ENCODE measurements at regions not wholly inside any gene's neighbourhood (a gene's known extent, or its start where the extent isn't known, plus 50 kb on each side); places are given as distances from the start of the nearest gene placed in this dataset.
"Not testable (repeated sequence)": the region's sequence is repeated elsewhere in the genome, so short reads cannot be mapped to it uniquely, and the experiment has no call there.

DNA sequence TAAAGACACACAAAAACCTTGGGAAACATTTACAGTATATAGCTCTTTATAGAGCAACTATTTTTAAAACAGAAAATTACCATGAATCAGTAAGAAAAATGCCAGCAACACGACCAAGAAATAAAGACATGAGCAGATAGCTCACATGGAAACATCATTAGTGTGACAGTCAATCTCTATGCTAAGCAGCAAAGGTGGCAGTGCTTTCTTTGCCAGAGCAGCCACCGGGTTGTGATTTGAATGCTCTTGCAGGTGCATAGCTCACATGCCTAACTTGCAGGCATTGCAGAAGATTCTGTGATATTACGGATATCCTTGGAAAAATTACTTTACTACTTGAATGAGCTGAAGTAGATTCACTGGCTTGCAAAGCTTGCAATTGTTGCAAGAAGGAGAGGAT lies 652.9 kb upstream of the C16orf82 start:
- TF ChIP-seq CTCF (IDR thresholded peaks at IDR 0.05; ENCODE audit: low read depth, low read length): no peak
- Histone ChIP-seq H3K9me3 (no peaks in the 10 kb centered on the region; the same call in 1 of the 2 replicates), H3K4me3 (ENCODE audit: low read depth, low read length) (no peak overlapping the region), H3K36me3 (no peaks in the 10 kb centered on the region), H3K4me1 (no peaks in the 10 kb centered on the region), H3K27me3 (no peaks in the 10 kb centered on the region)
- no peak for DNase-seq

GRCh38 chr16:26419458-26419857 lies 647.3 kb upstream of the C16orf82 start:
- H3K4me1 ChIP-seq, H3K36me3 ChIP-seq, H3K9me3 ChIP-seq: not testable (repeated sequence)

GRCh38 chr16:26430618-26431017 lies 636.1 kb upstream of the C16orf82 start:
- no peak for DNase-seq

More at GRCh38 chr16:26419458-26419857, 647.3 kb upstream of the C16orf82 start:
- not testable (repeated sequence) for H3K4me3 ChIP-seq (ENCODE audit: low read depth, low read length); H3K27me3 ChIP-seq; DNase-seq

DNA sequence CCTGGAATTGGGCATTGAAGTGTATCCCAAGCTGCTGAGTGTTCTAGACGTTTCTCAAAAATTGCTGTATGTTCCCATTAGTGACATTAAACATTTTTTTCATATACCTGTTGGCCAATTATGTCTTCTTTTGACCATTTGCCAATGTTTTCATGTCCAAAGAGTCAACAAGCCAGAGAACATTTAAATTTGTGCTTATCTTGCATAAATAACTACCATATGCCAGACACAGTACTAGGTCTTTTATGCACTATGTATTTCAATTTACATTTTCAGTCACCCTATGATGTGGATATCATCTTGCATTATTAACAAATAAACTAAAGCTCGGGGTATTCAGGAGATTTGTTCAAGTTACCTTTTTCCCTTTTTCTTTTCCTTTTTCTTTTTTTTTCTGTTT lies 632.9 kb upstream of the C16orf82 start:
- Histone ChIP-seq H3K36me3 (no peaks in the 10 kb centered on the region), H3K4me1 (no peaks in the 10 kb centered on the region), H3K4me3 (ENCODE audit: low read depth, low read length) (no peak overlapping the region), H3K27me3 (no peaks in the 10 kb centered on the region), H3K9me3 (no peaks in the 10 kb centered on the region)
- no peak for TF ChIP-seq CTCF (IDR thresholded peaks at IDR 0.05; ENCODE audit: low read depth, low read length)
- DNase-seq: no peak

More at GRCh38 chr16:26430618-26431017, 636.1 kb upstream of the C16orf82 start:
- H3K36me3 ChIP-seq: no peaks in the 10 kb centered on the region
- no peak for TF ChIP-seq CTCF (IDR thresholded peaks at IDR 0.05; ENCODE audit: low read depth, low read length)
- H3K4me1 ChIP-seq: no peaks in the 10 kb centered on the region
- no peaks in the 10 kb centered on the region for H3K27me3 ChIP-seq
- H3K4me3 ChIP-seq (ENCODE audit: low read depth, low read length): no peak overlapping the region
- H3K9me3 ChIP-seq: no peaks in the 10 kb centered on the region

DNA sequence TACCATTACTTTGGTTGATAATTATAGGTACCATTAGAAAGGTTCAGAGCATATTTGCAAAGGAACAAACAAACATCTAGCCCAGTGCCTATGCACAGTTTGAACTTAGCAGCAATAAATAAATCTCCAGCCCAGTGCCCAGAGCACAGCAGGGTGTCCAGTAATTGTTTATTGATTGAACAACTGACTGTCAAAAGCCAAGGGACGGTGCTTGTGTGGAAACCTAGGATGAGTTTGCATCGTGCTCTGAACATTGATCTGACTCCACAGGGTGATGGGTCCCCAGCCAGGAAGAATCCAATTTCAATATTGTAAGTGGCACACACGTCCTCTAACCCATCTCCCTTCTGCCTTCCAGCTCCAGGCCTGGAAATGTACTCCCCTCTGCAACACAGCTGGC lies 625.5 kb upstream of the C16orf82 start:
- Histone ChIP-seq H3K27me3 (no peaks in the 10 kb centered on the region), H3K4me1 (no peaks in the 10 kb centered on the region), H3K9me3 (no peaks in the 10 kb centered on the region), H3K36me3 (no peaks in the 10 kb centered on the region), H3K4me3 (ENCODE audit: low read depth, low read length) (no peak overlapping the region)
- no peak for TF ChIP-seq CTCF (IDR thresholded peaks at IDR 0.05; ENCODE audit: low read depth, low read length)
- no peak for DNase-seq

DNA sequence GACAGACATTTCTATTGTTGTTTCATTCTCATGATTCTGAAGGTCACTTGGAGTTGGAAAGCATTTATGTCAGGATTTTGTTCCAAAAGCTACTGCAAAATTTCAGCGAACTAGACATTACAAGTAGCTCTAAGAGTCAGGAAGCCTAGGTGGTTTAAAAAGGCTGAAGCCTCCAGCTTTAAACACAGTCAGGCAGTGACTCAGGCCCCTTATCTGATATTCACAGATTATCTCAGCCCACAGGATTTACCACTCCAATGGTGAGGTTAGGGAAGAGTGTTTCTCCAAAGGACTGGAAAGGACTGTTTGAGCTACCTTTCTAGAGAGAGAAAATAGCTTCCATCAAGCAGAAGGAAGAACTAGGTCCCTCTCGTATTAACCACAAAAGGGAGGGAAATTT lies 624.4 kb upstream of the C16orf82 start:
- no peak for DNase-seq
- Histone ChIP-seq H3K27me3 (no peaks in the 10 kb centered on the region), H3K9me3 (no peaks in the 10 kb centered on the region), H3K4me3 (ENCODE audit: low read depth, low read length) (no peak overlapping the region), H3K36me3 (no peaks in the 10 kb centered on the region), H3K4me1 (no peaks in the 10 kb centered on the region)
- TF ChIP-seq CTCF (IDR thresholded peaks at IDR 0.05; ENCODE audit: low read depth, low read length): no peak

- DNase-seq: no peak
- TF ChIP-seq CTCF (IDR thresholded peaks at IDR 0.05; ENCODE audit: low read depth, low read length): no peak
- Histone ChIP-seq H3K9me3 (no peaks in the 10 kb centered on the region), H3K4me3 (ENCODE audit: low read depth, low read length) (no peak overlapping the region), H3K36me3 (no peaks in the 10 kb centered on the region), H3K27me3 (no peaks in the 10 kb centered on the region), H3K4me1 (no peaks in the 10 kb centered on the region)
Measured at GRCh38 chr16:26447570-26447969, 619.2 kb upstream of the C16orf82 start.
